ENCODE measurements at regions not wholly inside any gene's neighbourhood (a gene's known extent, or its start where the extent isn't known, plus 50 kb on each side); places are given as distances from the start of the nearest gene placed in this dataset.

- no peak for DNase-seq
Measured at GRCh38 chr1:69483246-69483645, 84.5 kb upstream of the LRRC7 start.

GRCh38 chr1:69485616-69486015 lies 82.1 kb upstream of the LRRC7 start:
- DNase-seq: no peak

- DNase-seq: no peak
Measured at GRCh38 chr1:69491416-69491815, 76.3 kb upstream of the LRRC7 start.

GRCh38 chr1:69492286-69492685 lies 75.4 kb upstream of the LRRC7 start:
- DNase-seq: no peak

- no peak for DNase-seq
Measured at GRCh38 chr1:69494221-69494620, 73.5 kb upstream of the LRRC7 start.

- DNase-seq: no peak
Measured at GRCh38 chr1:69497441-69498221, 70.1 kb upstream of the LRRC7 start.

- no peak for DNase-seq
Measured at GRCh38 chr1:69498711-69499110, 69.0 kb upstream of the LRRC7 start.

GRCh38 chr1:69499203-69499803 lies 68.4 kb upstream of the LRRC7 start:
- DNase-seq: no peak

GRCh38 chr1:69502991-69503390 lies 64.7 kb upstream of the LRRC7 start:
- no peak for DNase-seq

GRCh38 chr1:69504730-69505252 lies 62.9 kb upstream of the LRRC7 start:
- no peak for DNase-seq

- no peak for DNase-seq
Measured at GRCh38 chr1:69506311-69506710, 61.4 kb upstream of the LRRC7 start.

GRCh38 chr1:69506721-69507120 lies 61.0 kb upstream of the LRRC7 start:
- DNase-seq: no peak

GRCh38 chr1:69510026-69510425 lies 57.7 kb upstream of the LRRC7 start:
- no peak for DNase-seq

GRCh38 chr1:69511426-69512192 lies 56.1 kb upstream of the LRRC7 start:
- no peak for DNase-seq

GRCh38 chr1:69513601-69514000 lies 54.1 kb upstream of the LRRC7 start:
- no peak for DNase-seq
